Stimulated activated CD4-positive, alpha-beta T cell treated with anti-CD3 and anti-CD28 coated beads, Interleukin-1b, Interleukin-23, amount 100 ng/mL, for 48 hours (primary cell): ENCODE measurements at regions not wholly inside any gene's neighbourhood (a gene's known extent, or its start where the extent isn't known, plus 50 kb on each side); places are given as distances from the start of the nearest gene placed in this dataset.

Source experiments
- DNase-seq: peaks from one replicate; pipeline ENCODE4 v3.0.0-alpha.2; 2020

GRCh38 chr1:163824006-163824405 lies 502.3 kb downstream of the NUF2 start:
- DNase-seq: no peak

DNA sequence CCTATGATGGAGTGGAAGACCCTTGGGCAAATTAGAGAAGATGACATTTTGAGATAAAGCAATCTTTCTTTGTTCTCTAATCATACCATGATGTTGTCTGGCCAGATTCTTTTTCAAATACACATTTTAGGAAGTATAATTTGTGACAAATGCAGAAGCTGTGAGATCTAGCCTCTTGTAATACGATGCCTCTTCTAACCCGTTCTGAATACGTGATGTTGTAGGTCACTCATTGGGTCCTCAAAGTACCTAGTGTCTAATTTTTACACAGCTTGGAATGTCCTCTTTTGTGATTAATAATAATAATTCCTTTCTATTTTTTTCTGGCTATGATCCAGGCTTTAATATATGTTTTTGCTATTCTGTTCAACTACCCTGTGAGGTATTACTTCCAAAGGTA lies 502.7 kb downstream of the NUF2 start:
- DNase-seq: no peak

GRCh38 chr1:163826500-163826899 lies 504.7 kb downstream of the NUF2 start:
- DNase-seq: no peak

- DNase-seq: no peak
Measured at GRCh38 chr1:163834778-163835177, 513.0 kb downstream of the NUF2 start.

DNA sequence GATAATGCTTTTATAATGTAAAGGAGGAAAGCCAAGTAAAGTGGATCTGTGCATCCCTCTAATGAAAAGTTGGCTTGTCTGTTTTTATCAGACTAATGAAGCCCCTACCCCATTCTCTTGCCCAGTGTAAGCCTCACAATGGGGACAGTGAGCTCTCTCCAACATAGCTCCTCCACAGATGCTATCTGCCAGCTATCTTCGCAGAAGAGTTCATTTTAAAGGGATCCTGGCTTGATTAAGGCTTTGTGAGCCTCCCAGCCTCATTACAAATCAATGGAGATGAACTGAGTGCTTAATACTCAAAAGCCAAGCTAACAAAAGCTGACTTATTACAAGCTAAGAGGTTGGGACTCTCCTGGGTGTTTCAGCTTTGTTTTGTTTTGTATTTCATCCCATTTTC lies 514.7 kb downstream of the NUF2 start:
- DNase-seq: no peak

DNA sequence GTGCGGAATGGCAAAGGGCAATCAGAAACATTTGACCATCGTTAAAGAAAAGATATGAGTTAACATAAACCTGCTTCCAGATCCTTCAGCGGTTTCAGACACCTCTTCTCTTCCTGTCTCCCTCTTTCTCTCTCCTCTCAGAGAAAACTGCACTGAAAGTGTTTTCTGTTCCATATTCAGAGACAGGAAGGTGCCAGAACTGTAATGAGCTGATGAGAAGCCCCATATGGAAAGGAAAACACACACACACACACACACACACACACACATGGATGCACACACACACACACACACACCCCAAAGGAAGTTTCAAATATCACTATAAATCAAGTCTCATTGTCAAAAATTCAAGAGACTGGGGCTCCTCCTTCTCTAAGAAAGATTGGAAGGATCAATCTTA lies 515.5 kb downstream of the NUF2 start:
- DNase-seq: no peak

DNA sequence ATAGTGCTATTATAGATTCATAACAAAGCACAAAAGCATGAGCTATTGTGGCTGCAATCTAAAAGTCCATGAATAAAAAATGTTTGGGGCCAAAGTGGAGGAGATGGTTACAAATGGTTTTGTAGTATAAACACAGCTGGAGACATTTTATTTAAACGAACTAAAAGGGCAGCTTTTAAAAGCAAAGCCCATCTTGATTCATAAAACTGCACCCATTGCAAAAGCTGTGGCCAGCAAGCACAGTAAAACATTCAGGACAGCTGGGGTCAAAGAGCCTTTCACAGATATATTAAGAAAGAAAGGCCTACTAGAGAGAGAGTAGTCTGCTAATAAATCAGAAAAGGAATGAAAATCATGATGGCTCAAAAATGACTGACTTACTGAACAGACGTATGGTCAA lies 520.8 kb downstream of the NUF2 start:
- DNase-seq: no peak

DNA sequence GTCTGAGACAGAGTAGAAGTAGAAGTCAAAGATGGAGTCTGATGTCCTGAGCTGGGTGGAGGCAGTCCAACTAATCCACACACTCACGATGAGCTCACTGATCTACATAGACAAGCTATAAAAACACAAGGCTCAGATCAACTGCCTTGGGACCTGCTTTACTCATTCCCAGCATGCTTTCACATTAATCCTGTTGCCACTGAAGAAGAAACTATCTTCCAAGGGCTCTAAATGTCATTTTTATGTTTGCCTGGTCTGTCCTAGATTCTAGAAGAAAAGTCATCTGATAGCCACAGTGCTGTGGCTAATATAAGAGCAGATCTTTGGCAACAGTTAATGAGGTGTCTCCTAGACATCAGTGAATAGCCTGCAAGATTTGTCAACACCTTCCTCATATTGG lies 522.7 kb downstream of the NUF2 start:
- DNase-seq: no peak

- no peak for DNase-seq
Measured at GRCh38 chr1:163845279-163845678, 523.5 kb downstream of the NUF2 start.

GRCh38 chr1:163863731-163864130 lies 542.0 kb downstream of the NUF2 start:
- no peak for DNase-seq

DNA sequence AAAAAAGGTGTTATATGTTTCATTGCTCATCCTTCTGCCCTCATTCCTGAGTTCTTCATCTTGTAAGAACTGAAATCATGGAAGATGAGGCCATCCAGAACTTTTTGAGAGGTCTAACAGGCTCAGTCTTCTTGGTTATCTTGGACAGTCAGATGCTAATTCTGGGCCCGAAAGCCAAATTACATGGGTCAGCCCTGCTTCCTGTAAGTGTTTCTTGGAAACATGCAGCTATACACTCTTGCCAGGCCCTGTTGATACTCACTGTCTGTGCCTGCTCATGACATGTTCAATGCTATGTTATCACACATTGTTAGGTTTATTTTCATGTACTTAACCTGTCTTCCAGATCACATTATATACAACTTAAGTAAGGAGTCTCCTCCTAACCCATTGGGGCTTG lies 542.5 kb downstream of the NUF2 start:
- no peak for DNase-seq

GRCh38 chr1:163866564-163866963 lies 544.8 kb downstream of the NUF2 start:
- DNase-seq: no peak

DNA sequence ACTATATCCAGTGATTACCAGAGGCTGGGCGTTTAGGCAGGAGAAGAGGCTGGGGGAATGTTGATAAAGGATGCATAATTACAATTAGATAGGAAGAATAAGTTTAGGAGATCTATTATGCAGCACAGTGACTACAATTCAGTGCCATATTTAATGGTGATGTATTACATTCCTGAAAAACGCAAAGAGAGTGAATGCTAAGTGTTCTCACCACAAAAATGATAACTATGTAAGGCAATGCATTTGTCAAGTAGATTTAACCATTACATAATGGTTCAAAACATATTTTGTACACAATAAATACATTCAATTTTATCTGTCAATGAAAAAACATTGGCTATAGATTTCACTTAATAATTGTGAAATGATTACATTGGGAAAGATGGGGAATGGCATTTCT lies 548.9 kb downstream of the NUF2 start:
- no peak for DNase-seq

- DNase-seq: no peak
Measured at GRCh38 chr1:163872067-163872466, 550.3 kb downstream of the NUF2 start.

DNA sequence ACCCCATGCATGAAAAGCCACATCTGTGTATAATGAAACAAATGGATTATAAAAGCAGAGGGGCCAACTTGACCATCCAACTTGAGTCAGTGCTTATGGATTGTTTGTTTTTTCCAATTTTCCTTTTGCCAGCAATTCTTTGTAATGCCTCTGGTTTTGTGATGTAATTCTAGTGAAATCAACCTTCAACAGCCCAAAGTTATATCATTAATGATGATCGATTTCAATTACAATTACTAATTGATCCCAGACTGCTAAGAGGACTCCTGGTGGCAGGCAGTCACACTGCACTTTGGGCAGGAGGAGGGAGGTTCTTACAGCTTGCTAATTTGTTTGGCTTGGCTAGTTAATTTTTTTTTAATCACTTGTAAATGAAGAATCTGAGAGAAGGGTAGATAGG lies 552.3 kb downstream of the NUF2 start:
- no peak for DNase-seq

- no peak for DNase-seq
Measured at GRCh38 chr1:163875200-163875926, 553.6 kb downstream of the NUF2 start.

GRCh38 chr1:163875927-163876320 lies 554.2 kb downstream of the NUF2 start:
- no peak for DNase-seq

DNA sequence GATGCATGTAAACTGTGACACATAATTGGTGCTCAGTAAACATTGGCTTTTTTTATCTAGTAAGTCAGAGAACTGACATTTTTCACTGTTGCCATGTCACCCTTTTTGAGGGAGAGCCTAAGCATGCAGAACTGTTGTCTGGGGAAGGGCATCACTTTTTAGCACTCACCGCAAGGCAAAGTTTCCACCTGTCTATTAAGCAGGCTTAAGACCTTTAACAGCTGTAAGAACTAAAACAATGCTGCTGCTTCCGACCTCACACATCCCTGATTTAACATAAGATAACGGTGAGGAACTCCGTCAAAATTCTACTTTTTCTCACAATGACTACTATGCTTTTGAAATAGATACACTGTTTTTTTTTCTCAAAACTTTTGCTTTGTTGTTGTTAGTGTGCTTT lies 554.8 kb downstream of the NUF2 start:
- DNase-seq: no peak

- DNase-seq: no peak
Measured at GRCh38 chr1:163877016-163877415, 555.3 kb downstream of the NUF2 start.

- no peak for DNase-seq
Measured at GRCh38 chr1:163885510-163885909, 563.8 kb downstream of the NUF2 start.

DNA sequence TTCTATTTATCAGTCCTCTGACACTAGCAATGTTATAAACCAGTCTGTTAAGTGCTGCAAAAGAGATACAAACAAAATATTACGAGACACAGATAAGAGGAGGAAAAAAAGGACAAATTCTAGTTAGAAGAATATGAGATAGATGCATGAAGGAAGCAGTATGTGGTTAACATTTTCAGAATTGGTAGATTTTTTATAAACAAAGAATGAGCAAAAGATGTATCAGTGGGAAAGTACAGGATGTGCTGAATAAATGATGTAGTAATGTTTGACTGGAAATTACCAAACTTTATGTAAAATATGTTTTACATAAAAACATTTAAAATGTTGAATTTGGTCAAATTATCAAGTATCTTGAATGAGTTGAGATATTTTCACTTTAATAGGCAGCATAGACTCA lies 574.2 kb downstream of the NUF2 start:
- no peak for DNase-seq

- no peak for DNase-seq
Measured at GRCh38 chr1:163897412-163898155, 575.8 kb downstream of the NUF2 start.

GRCh38 chr1:163906283-163906682 lies 584.5 kb downstream of the NUF2 start:
- DNase-seq: no peak

GRCh38 chr1:163912170-163912884 lies 590.6 kb downstream of the NUF2 start:
- DNase-seq: no peak
